Heart left ventricle (tissue), 13 donors: ENCODE measurements at regions not wholly inside any gene's neighbourhood (a gene's known extent, or its start where the extent isn't known, plus 50 kb on each side); places are given as distances from the start of the nearest gene placed in this dataset.

Experiments
- POLR2A ChIP-seq, 2 donors: fragments of 450-650 bp; IDR thresholded peaks; one replicate each; pipeline ENCODE4 v1.6.1; 2017; ENCODE audit warnings: antibody characterized with exemption in 2 of 2, mild to moderate bottlenecking in 2 of 2, moderate library complexity in 2 of 2
- TF ChIP-seq, protein P1 (sequence below), 12 donors: fragments of 200-600 bp; sonication (generic) in 4 of 12; IDR thresholded peaks; one replicate each; pipeline versions ENCODE4 v1.5.0 to v1.8.0; 2018 to 2022; ENCODE audit warnings: antibody characterized with exemption in 12 of 12, mild to moderate bottlenecking in 5 of 12
- donor health status: ischemic (EF 13 %, LVEDD 7.1; RV severe dilation, severe dysfunction).
- donor health status: DM: no; HTN: yes; CAD: no.
- donor health status: DM: no; HTN: no; CAD: no.
- donor health status: ischemic (EF 25% LVEDD 6.9; RV normal size, moderate dysfunction).
- donor health status: ischemic (EF 25% LVEDD 5.7; RV mildly dilated, moderate dysfunction).
- donor health status: ischemic (EF 35%, LVEDD 5.7; RV mildly dilated, moderate dysfunction).
- donor health status: nonischemic (EF 11% LVEDD 7.7; RV severe dilation, severe dysfunction).
- donor health status: DM: yes; HTN: yes; CAD: no.
- donor health status: PGD.
- donor health status: ischemic (EF 29% LVEDD 5.4; RV normal size, mild dysfunction).
- donor health status: nonischemic (EF 23%, LVEDD 6.1; RV moderate dilation, normal function).

DNA sequence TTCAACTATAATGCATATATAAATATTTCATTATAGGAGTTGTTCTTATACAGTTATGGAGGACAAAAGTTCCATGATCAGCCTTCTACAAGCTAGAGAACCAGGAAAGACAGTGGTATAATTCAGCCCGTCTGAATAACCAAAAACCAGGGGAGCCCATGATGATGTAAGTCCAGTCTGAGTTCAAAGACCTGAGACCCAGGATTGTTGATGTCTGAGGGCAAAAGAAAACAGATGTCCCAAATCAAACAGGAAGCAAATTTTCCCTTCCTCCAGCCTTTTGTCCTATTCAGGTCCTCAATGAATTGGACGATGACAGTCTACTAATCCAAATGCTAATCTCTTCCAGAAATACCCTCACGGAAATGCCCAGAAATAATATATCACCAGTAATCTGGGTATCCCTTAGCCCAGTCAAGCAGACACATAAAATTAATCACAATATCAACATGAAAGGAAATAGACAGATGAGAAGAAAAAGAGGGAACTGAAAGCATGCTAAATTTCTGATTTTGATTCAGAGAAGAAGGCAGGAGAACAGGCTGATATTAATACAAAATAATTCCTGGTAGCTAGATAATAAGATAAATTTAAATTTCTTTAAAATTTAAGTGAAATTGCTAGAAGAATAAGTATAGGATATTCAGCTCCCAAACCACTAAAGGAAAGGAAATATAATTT lies 255.6 kb upstream of the CTAGE1 start:
- TF ChIP-seq, protein P1, sequence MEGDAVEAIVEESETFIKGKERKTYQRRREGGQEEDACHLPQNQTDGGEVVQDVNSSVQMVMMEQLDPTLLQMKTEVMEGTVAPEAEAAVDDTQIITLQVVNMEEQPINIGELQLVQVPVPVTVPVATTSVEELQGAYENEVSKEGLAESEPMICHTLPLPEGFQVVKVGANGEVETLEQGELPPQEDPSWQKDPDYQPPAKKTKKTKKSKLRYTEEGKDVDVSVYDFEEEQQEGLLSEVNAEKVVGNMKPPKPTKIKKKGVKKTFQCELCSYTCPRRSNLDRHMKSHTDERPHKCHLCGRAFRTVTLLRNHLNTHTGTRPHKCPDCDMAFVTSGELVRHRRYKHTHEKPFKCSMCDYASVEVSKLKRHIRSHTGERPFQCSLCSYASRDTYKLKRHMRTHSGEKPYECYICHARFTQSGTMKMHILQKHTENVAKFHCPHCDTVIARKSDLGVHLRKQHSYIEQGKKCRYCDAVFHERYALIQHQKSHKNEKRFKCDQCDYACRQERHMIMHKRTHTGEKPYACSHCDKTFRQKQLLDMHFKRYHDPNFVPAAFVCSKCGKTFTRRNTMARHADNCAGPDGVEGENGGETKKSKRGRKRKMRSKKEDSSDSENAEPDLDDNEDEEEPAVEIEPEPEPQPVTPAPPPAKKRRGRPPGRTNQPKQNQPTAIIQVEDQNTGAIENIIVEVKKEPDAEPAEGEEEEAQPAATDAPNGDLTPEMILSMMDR (IDR thresholded peaks at IDR 0.05): no peak
- no peak for TF ChIP-seq POLR2A (IDR thresholded peaks at IDR 0.05)
